ENCODE measurements at regions not wholly inside any gene's neighbourhood (a gene's known extent, or its start where the extent isn't known, plus 50 kb on each side); places are given as distances from the start of the nearest gene placed in this dataset.

DNA sequence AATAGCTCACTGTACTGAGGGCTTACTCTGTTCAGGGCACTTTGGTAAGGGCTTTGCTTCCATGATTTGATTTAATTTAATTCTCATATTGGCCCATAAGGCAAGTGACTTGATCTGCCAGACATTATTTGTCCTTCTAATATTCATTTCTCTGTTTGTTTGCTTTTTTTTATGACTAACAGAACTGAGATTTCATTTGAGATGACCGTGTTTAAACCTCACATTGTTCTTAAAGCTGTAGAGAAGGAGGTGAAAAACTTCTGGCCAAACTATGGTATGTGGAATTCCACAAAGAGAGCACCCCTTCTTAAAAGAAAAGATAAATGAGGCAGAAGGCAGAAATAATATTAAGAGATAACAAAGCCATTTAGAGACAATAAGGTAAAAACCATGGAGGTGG, 775.6 kb upstream of the ACO1 start:
- no peaks in the 10 kb centered on the region for H3K9me3 ChIP-seq
- TF ChIP-seq, protein P1, sequence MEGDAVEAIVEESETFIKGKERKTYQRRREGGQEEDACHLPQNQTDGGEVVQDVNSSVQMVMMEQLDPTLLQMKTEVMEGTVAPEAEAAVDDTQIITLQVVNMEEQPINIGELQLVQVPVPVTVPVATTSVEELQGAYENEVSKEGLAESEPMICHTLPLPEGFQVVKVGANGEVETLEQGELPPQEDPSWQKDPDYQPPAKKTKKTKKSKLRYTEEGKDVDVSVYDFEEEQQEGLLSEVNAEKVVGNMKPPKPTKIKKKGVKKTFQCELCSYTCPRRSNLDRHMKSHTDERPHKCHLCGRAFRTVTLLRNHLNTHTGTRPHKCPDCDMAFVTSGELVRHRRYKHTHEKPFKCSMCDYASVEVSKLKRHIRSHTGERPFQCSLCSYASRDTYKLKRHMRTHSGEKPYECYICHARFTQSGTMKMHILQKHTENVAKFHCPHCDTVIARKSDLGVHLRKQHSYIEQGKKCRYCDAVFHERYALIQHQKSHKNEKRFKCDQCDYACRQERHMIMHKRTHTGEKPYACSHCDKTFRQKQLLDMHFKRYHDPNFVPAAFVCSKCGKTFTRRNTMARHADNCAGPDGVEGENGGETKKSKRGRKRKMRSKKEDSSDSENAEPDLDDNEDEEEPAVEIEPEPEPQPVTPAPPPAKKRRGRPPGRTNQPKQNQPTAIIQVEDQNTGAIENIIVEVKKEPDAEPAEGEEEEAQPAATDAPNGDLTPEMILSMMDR (IDR thresholded peaks at IDR 0.05): no peak
- intact Hi-C loops (cut with DNase I): no loop called here

DNA sequence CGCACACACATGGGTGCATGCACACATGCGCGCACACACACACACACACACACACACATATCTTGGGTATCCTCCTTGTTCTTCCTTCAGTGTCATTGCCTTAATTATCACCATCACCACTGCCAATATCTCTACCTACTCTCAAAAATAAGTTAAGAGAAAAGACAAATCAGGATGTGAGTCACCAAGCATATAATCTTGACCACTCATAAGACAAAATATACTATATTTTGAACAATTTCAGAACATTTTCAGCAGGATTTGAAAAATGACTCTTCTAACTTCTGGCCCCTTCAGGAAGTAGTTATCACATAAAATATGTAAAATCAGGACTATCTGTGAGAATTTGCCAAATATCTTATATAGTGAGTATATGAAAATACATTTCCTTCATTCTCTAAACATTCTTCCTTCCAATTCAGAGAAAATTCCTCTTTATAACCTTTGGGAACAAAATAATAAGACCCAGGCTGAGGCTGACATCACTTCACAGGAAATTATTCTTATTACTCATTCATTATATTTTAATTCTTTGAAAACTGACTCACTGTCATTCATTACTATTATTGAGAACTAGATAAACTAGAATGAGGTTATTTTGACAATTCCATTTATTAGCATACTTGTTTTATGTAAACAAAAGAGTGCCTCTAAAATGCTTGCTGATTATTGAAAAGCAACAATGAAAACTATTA, 772.0 kb upstream of the ACO1 start:
- Histone ChIP-seq H3K9me3 (no peaks in the 10 kb centered on the region), H3K9ac (ENCODE audit: low read depth in 2 of 2, low read length in 2 of 2) (no peak overlapping the region), H3K4me1 (no peaks in the 10 kb centered on the region), H3K4me3 (no peak overlapping the region), H3K36me3 (no peaks in the 10 kb centered on the region), H3K27ac (no peak overlapping the region), H3K27me3 (no peaks in the 10 kb centered on the region)
- TF ChIP-seq, protein P1 (IDR thresholded peaks at IDR 0.05): no peak
- DNase-seq: no peak
- intact Hi-C loops (cut with DNase I): no loop called here

More for the DNA sequence above, 775.6 kb upstream of the ACO1 start:
- Histone ChIP-seq H3K4me1 (no peaks in the 10 kb centered on the region), H3K4me3 (no peak overlapping the region), H3K36me3 (no peaks in the 10 kb centered on the region), H3K27ac (no peak overlapping the region), H3K27me3 (no peaks in the 10 kb centered on the region), H3K9ac (ENCODE audit: low read depth in 2 of 2, low read length in 2 of 2) (no peak overlapping the region)
- DNase-seq: no peak

DNA sequence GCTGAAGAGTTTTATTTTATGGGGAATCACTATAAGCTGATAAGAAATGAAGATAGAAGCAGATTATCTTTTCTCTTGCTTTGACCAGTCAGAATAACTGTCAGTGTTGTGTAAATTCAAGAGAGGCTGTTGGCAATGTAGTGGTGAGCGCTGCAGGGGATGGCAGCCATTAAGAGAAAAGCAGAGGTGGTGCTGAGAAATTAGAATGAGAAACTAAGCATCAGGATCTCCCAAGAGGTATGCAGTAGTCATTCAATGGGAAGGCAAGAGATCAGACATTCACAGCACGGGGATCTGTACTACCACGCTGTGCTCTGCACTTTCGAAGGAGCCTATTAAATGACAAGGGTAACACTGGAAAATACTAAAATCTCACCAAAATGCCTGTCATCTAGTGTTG, 768.5 kb upstream of the ACO1 start:
- intact Hi-C loops (cut with DNase I): no loop called here
- Histone ChIP-seq H3K27me3 (no peaks in the 10 kb centered on the region), H3K4me1 (no peaks in the 10 kb centered on the region), H3K36me3 (no peaks in the 10 kb centered on the region), H3K27ac (no peak overlapping the region), H3K9me3 (no peaks in the 10 kb centered on the region), H3K4me3 (no peak overlapping the region), H3K9ac (ENCODE audit: low read depth in 2 of 2, low read length in 2 of 2) (no peak overlapping the region)
- DNase-seq: no peak
- TF ChIP-seq, protein P1 (IDR thresholded peaks at IDR 0.05): no peak

DNA sequence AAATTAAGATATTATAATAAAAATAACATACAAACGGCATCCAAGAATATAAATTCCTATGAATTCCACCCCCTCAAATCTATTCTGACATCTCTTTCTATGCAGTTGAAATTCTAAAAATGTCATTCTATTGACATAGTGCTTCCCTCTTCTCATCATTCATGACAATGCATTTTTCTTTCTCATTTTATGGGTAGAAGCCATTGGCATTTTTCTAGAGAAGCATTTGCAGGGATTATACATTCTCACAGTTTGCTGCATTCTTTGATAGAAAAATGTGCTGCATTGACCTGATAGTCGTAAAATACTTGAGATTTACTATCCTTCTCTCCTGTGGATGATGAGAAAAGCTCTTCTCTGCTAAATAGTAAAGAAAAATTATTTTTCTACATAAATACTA, 760.9 kb upstream of the ACO1 start:
- intact Hi-C loops (cut with DNase I): no loop called here
- Histone ChIP-seq H3K36me3 (no peaks in the 10 kb centered on the region), H3K4me1 (no peaks in the 10 kb centered on the region), H3K9me3 (no peaks in the 10 kb centered on the region), H3K27me3 (no peaks in the 10 kb centered on the region), H3K27ac (no peak overlapping the region), H3K4me3 (no peak overlapping the region), H3K9ac (ENCODE audit: low read depth in 2 of 2, low read length in 2 of 2) (no peak overlapping the region)
- TF ChIP-seq, protein P1 (IDR thresholded peaks at IDR 0.05): no peak
- DNase-seq: no peak

DNA sequence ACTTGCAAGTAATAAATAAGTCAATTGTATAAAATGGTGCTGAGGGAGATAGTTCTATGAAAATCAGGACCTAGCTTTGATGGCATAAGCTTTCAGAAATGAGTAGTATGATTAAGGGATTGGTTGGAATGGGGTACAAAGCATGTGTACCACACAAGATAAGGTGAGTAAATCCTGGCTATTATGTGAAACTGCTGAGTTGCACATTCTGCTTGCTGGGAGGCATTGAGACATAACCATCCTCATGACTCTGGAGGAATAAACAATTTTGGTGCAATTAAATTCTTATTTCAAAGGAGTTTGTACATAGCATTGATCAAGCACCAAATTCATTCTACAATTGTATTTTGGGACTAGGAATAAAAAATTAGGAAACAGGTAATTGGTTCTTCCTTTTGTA, 755.2 kb upstream of the ACO1 start:
- DNase-seq: no peak
- TF ChIP-seq, protein P1 (IDR thresholded peaks at IDR 0.05): no peak
- H3K36me3 ChIP-seq: no peaks in the 10 kb centered on the region
- H3K4me3 ChIP-seq: no peak overlapping the region
- no peaks in the 10 kb centered on the region for H3K9me3 ChIP-seq
- no peaks in the 10 kb centered on the region for H3K4me1 ChIP-seq
- no peaks in the 10 kb centered on the region for H3K27me3 ChIP-seq
- no peak overlapping the region for H3K27ac ChIP-seq
- intact Hi-C loops (cut with DNase I): no loop called here
- no peak overlapping the region for H3K9ac ChIP-seq (ENCODE audit: low read depth in 2 of 2, low read length in 2 of 2)
